ENCODE measurements at regions not wholly inside any gene's neighbourhood (a gene's known extent, or its start where the extent isn't known, plus 50 kb on each side); places are given as distances from the start of the nearest gene placed in this dataset.

- TF ChIP-seq CTCF (IDR thresholded peaks at IDR 0.05; ENCODE audit: low read length) (no peak), EZH2 (IDR thresholded peaks at IDR 0.05; ENCODE audit: borderline replicate concordance, low read length) (no peak)
Observed at GRCh38 chr12:27162229-27162537, 79.8 kb upstream of the C12orf71 start.

Data from OCI-LY1 (cell line).